Panc1 (cell line): ENCODE measurements at regions not wholly inside any gene's neighbourhood (a gene's known extent, or its start where the extent isn't known, plus 50 kb on each side); places are given as distances from the start of the nearest gene placed in this dataset.

Experiments used
- ATAC-seq: fragments of 200-7000 bp; cut with Tn5 transposase; 2 replicates; pipeline ENCODE4 v1.9.1; 2020; ENCODE audit warnings: mild to moderate bottlenecking, moderate library complexity
- BruUV-seq: library from RNA; stranded (reverse); fragments of 400-500 nt; replicated peaks from 2 replicates; lab custom pipeline; 2021; lab: Mats Ljungman, UMichigan
- CTCF ChIA-PET: fragments of 300-600 bp; sonication (Branson Sonifier 250); formaldehyde crosslinking; loops from one replicate; lab custom pipeline; 2022; ENCODE audit warnings: antibody characterized with exemption; lab: Charles Lee
- POLR2A ChIA-PET: fragments of 300-600 bp; sonication (Branson Sonifier 250); formaldehyde crosslinking; loops from one replicate; lab custom pipeline; 2022; ENCODE audit warnings: antibody characterized with exemption; lab: Charles Lee
- DNase-seq: peaks from one replicate; pipeline ENCODE4 v3.0.0-alpha.2; 2010; ENCODE audit warnings: low read depth, low spot score
- H3K27ac ChIP-seq: 2 replicates; pipeline ENCODE4 v1.5.1; 2011; ENCODE audit warnings: mild to moderate bottlenecking, low read length, inconsistent platforms
- H3K27me3 ChIP-seq: fragments of 200-500 bp; sonication (Bioruptor generic); 2 replicates; pipeline ENCODE4 v1.6.0; 2014; ENCODE audit warnings: low read length, inconsistent platforms; ENCODE audit not compliant: control insufficient read depth, insufficient read depth
- H3K36me3 ChIP-seq: fragments of 200-500 bp; sonication (Bioruptor generic); 2 replicates; pipeline ENCODE4 v1.5.1; 2014; ENCODE audit warnings: inconsistent platforms, mild to moderate bottlenecking, low read length, moderate library complexity; ENCODE audit not compliant: control insufficient read depth, insufficient read depth
- H3K4me1 ChIP-seq: 2 replicates; pipeline ENCODE4 v1.5.1; 2011; ENCODE audit warnings: inconsistent platforms, mild to moderate bottlenecking, low read length, moderate library complexity; ENCODE audit not compliant: control insufficient read depth, insufficient read depth
- H3K4me3 ChIP-seq, 2 experiments: 2 replicates each; pipeline ENCODE4 v1.5.1; 2011 to 2012; ENCODE audit warnings: low read depth in 2 of 2, low read length in 2 of 2, mild to moderate bottlenecking in 2 of 2, inconsistent platforms in 1 of 2, moderate library complexity in 1 of 2
- H3K9me3 ChIP-seq: fragments of 200-500 bp; sonication (Bioruptor generic); 2 replicates; pipeline ENCODE4 v1.5.1; 2014; ENCODE audit warnings: low read depth, mild to moderate bottlenecking, inconsistent platforms, low read length, moderate library complexity; ENCODE audit not compliant: control insufficient read depth, insufficient read depth
- CTCF ChIP-seq: fragments of 450-650 bp; IDR thresholded peaks from 2 replicates; pipeline ENCODE4 v1.5.1; 2017; ENCODE audit warnings: mild to moderate bottlenecking
- POLR2AphosphoS5 ChIP-seq: IDR thresholded peaks from 2 replicates; pipeline ENCODE4 v1.6.1; 2012; ENCODE audit warnings: mild to moderate bottlenecking, low read depth, low read length, moderate library complexity
- REST ChIP-seq, 2 experiments: IDR thresholded peaks; 2 replicates each; pipeline ENCODE4 v1.6.1; 2011 to 2012; ENCODE audit warnings: low read depth in 2 of 2, control low read depth in 1 of 2, low read length in 1 of 2, mild to moderate bottlenecking in 1 of 2, moderate library complexity in 1 of 2; ENCODE audit not compliant: insufficient read depth in 1 of 2
- SIN3A ChIP-seq: IDR thresholded peaks from 2 replicates; pipeline ENCODE4 v1.6.1; 2012; ENCODE audit warnings: low read depth, mild to moderate bottlenecking, low read length, moderate library complexity, borderline replicate concordance; ENCODE audit not compliant: insufficient read depth
- TCF7L2 ChIP-seq: IDR thresholded peaks from 2 replicates; pipeline ENCODE4 v1.6.1; 2011; ENCODE audit warnings: mild to moderate bottlenecking, low read depth, low read length, inconsistent platforms
- in situ Hi-C: cut with HindIII; loops from 2 replicates; pipeline ENCODE4 v1.10.0; 2016; ENCODE audit warnings: low sequenced_read_pairs, low pct_unique_long_range_greater_than_20kb
- intact Hi-C: fragments of 100-400 bp; cut with micrococcal nuclease; formaldehyde crosslinking; loops from one replicate; pipeline ENCODE4 v1.10.0; 2022; ENCODE audit not compliant: unreplicated experiment

- BruUV-seq = no TSS peak
- intact Hi-C loops = no loop called here
Observed at GRCh38 chr2:117635481-117635880, 179.0 kb upstream of the DDX18 start.

GRCh38 chr2:117639401-117639800, 175.1 kb upstream of the DDX18 start:
- ChIA-PET CTCF (no interaction called here), POLR2A (no interaction called here)
- TF ChIP-seq SIN3A (no peak), TCF7L2 (no peak), REST (IDR thresholded peaks at IDR 0.05; ENCODE audit: insufficient read depth in 1 of 2, low read depth in 2 of 2, low read length in 1 of 2) (no peak), CTCF (no peak), POLR2AphosphoS5 (no peak)
- ATAC-seq (no peak), DNase-seq (no peak)
- intact Hi-C loops (no loop called here), in situ Hi-C loops (no loop called here)
- no TSS peak for BruUV-seq
- H3K36me3 ChIP-seq = no peaks in the 10 kb centered on the region
- H3K4me1 ChIP-seq = no peaks in the 10 kb centered on the region
- H3K9me3 ChIP-seq = no peaks in the 10 kb centered on the region
- no peak overlapping the region for H3K27ac ChIP-seq
- no peaks in the 10 kb centered on the region for H3K27me3 ChIP-seq
- H3K4me3 ChIP-seq = no peak overlapping the region

More at GRCh38 chr2:117635481-117635880, 179.0 kb upstream of the DDX18 start:
- H3K36me3 ChIP-seq = no peaks in the 10 kb centered on the region
- ChIA-PET POLR2A (no interaction called here), CTCF (no interaction called here)
- no peak overlapping the region for H3K4me3 ChIP-seq
- no peak for TF ChIP-seq CTCF
- TF ChIP-seq POLR2AphosphoS5 = no peak
- no peak for TF ChIP-seq TCF7L2
- TF ChIP-seq REST (IDR thresholded peaks at IDR 0.05; ENCODE audit: insufficient read depth in 1 of 2, low read depth in 2 of 2, low read length in 1 of 2) = no peak
- TF ChIP-seq SIN3A = no peak
- no peaks in the 10 kb centered on the region for H3K27me3 ChIP-seq
- no peak for ATAC-seq
- no peaks in the 10 kb centered on the region for H3K4me1 ChIP-seq
- no peaks in the 10 kb centered on the region for H3K9me3 ChIP-seq
- in situ Hi-C loops = no loop called here
- DNase-seq = no peak
- H3K27ac ChIP-seq = no peak overlapping the region
